H1 (cell line): ENCODE measurements at regions not wholly inside any gene's neighbourhood (a gene's known extent, or its start where the extent isn't known, plus 50 kb on each side); places are given as distances from the start of the nearest gene placed in this dataset.

Experiments used
- CTCF ChIA-PET: fragments of 300-600 bp; sonication (Branson Sonifier 250); formaldehyde crosslinking; loops from one replicate; lab custom pipeline; 2021; ENCODE audit not compliant: partially characterized antibody; lab: Charles Lee
- POLR2A ChIA-PET: fragments of 300-600 bp; sonication (Branson Sonifier 250); formaldehyde crosslinking; loops from one replicate; lab custom pipeline; 2021; ENCODE audit warnings: inconsistent platforms; ENCODE audit not compliant: partially characterized antibody; lab: Charles Lee
- DNase-seq, 2 experiments: peaks; one replicate each; pipeline versions ENCODE4 v3.0.0 to v3.0.0-alpha.2; 2010 to 2022; ENCODE audit warnings: low spot score in 2 of 2, low read depth in 1 of 2, mixed read lengths in 1 of 2
- FAIRE-seq: peaks from 2 replicates; lab custom pipeline; 2011; peaks lifted over from hg19 to GRCh38; lab: Jason Lieb, UNC
- H2AFZ ChIP-seq: 2 replicates; pipeline ENCODE4 v1.8.1; 2012; ENCODE audit warnings: low read length, inconsistent platforms
- H2AK5ac ChIP-seq: 2 replicates; pipeline ENCODE4 v1.6.1; 2013; ENCODE audit warnings: low read depth, low read length
- H2BK120ac ChIP-seq: replicated peaks from 2 replicates; pipeline ENCODE3; 2013; ENCODE audit warnings: low read depth, low read length, inconsistent platforms
- H2BK12ac ChIP-seq: 2 replicates; pipeline ENCODE4 v1.6.1; 2013; ENCODE audit warnings: low read depth, low read length
- H2BK15ac ChIP-seq: 2 replicates; pipeline ENCODE4 v1.6.1; 2013; ENCODE audit warnings: low read length
- H2BK20ac ChIP-seq: 2 replicates; pipeline ENCODE4 v1.6.1; 2013; ENCODE audit warnings: low read length
- H2BK5ac ChIP-seq: 2 replicates; pipeline ENCODE4 v1.6.1; 2013; ENCODE audit warnings: low read depth, low read length
- H3K14ac ChIP-seq: 2 replicates; pipeline ENCODE4 v1.6.1; 2013; ENCODE audit warnings: inconsistent platforms; ENCODE audit not compliant: insufficient read length
- H3K18ac ChIP-seq: 2 replicates; pipeline ENCODE4 v1.6.1; 2013; ENCODE audit warnings: low read length; ENCODE audit errors: extremely low read depth
- H3K23ac ChIP-seq: 2 replicates; pipeline ENCODE4 v1.6.1; 2013; ENCODE audit warnings: inconsistent platforms; ENCODE audit not compliant: insufficient read length
- H3K23me2 ChIP-seq: 2 replicates; pipeline ENCODE4 v1.6.1; 2013; ENCODE audit warnings: low read depth, low read length
- H3K27ac ChIP-seq: 2 replicates; pipeline ENCODE4 v1.6.1; 2011; ENCODE audit warnings: low read depth, low read length, inconsistent platforms
- H3K27me3 ChIP-seq, 4 experiments: replicated peaks in 1 of 4; 1 replicate in 1 of 4; 2 replicates in 3 of 4; pipeline versions ENCODE4 v1.6.1 to v1.8.1; 2011 to 2013; ENCODE audit warnings: low read length in 3 of 4, mild to moderate bottlenecking in 3 of 4, inconsistent platforms in 2 of 4, mixed read lengths in 2 of 4, moderate library complexity in 1 of 4; ENCODE audit not compliant: control insufficient read depth in 3 of 4, insufficient read depth in 3 of 4; ENCODE audit errors: extremely low read depth in 1 of 4
- H3K36me3 ChIP-seq, 4 experiments: 2 replicates each; pipeline versions ENCODE4 v1.6.1 to v1.8.1; 2011 to 2013; ENCODE audit warnings: mild to moderate bottlenecking in 4 of 4, low read length in 3 of 4, moderate library complexity in 2 of 4, control low read depth in 1 of 4, inconsistent platforms in 1 of 4; ENCODE audit not compliant: insufficient read depth in 4 of 4, control insufficient read depth in 2 of 4
- H3K4ac ChIP-seq: replicated peaks from 2 replicates; pipeline ENCODE3; 2013; ENCODE audit warnings: low read length, low read depth, mixed read lengths, inconsistent platforms; ENCODE audit not compliant: insufficient read length
- H3K4me1 ChIP-seq, 4 experiments: replicated peaks in 1 of 4; 1 replicate in 1 of 4; 2 replicates in 3 of 4; pipeline versions ENCODE4 v1.6.1 to v1.8.1; 2011 to 2013; ENCODE audit warnings: low read length in 3 of 4, inconsistent platforms in 2 of 4, mixed read lengths in 1 of 4; ENCODE audit not compliant: insufficient read depth in 4 of 4, control insufficient read depth in 3 of 4
- H3K4me2 ChIP-seq, 2 experiments: 2 replicates each; pipeline versions ENCODE4 v1.6.1 to v1.8.1; 2011 to 2013; ENCODE audit warnings: low read depth in 2 of 2, low read length in 2 of 2, control low read depth in 1 of 2, inconsistent platforms in 1 of 2, mild to moderate bottlenecking in 1 of 2; ENCODE audit not compliant: insufficient read depth in 1 of 2
- H3K4me3 ChIP-seq, 4 experiments: fragments of 200-600, 300-600 bp in 1 of 4; sonication (generic), shearing (Covaris generic), sonication (Bioruptor Twin) in 1 of 4; 2 replicates each; pipeline versions ENCODE4 v1.5.1 to v1.8.1; 2011 to 2016; ENCODE audit warnings: low read length in 4 of 4, low read depth in 3 of 4, control low read depth in 2 of 4, inconsistent platforms in 2 of 4, mild to moderate bottlenecking in 2 of 4, mixed read lengths in 1 of 4, moderate library complexity in 1 of 4; ENCODE audit not compliant: insufficient read depth in 2 of 4; ENCODE audit errors: extremely low read depth in 1 of 4
- H3K56ac ChIP-seq: replicated peaks from 2 replicates; pipeline ENCODE3; 2013; ENCODE audit warnings: low read depth, mild to moderate bottlenecking, mixed read lengths, low read length, inconsistent platforms; ENCODE audit not compliant: insufficient read length
- H3K79me1 ChIP-seq: 2 replicates; pipeline ENCODE4 v1.6.1; 2013; ENCODE audit warnings: low read depth, low read length, control low read depth
- H3K79me2 ChIP-seq, 2 experiments: 2 replicates each; pipeline versions ENCODE4 v1.6.1 to v1.8.1; 2012 to 2013; ENCODE audit warnings: low read length in 2 of 2, mild to moderate bottlenecking in 2 of 2, inconsistent platforms in 1 of 2; ENCODE audit not compliant: insufficient read depth in 2 of 2, control insufficient read depth in 1 of 2
- H3K9ac ChIP-seq, 4 experiments: replicated peaks in 1 of 4; 1 replicate in 1 of 4; 2 replicates in 3 of 4; pipeline versions ENCODE4 v1.6.1 to v1.8.1; 2011 to 2013; ENCODE audit warnings: low read depth in 3 of 4, low read length in 3 of 4, control low read depth in 2 of 4, mild to moderate bottlenecking in 2 of 4, moderate library complexity in 2 of 4, inconsistent platforms in 1 of 4; ENCODE audit errors: extremely low read depth in 1 of 4
- H3K9me3 ChIP-seq, 2 experiments: 2 replicates each; pipeline versions ENCODE4 v1.6.1 to v1.8.1; 2012 to 2013; ENCODE audit warnings: mild to moderate bottlenecking in 2 of 2, moderate library complexity in 2 of 2, control low read depth in 1 of 2, inconsistent platforms in 1 of 2, low read depth in 1 of 2, low read length in 1 of 2, mixed read lengths in 1 of 2; ENCODE audit not compliant: insufficient read depth in 2 of 2
- H4K20me1 ChIP-seq, 2 experiments: replicated peaks in 1 of 2; 2 replicates each; pipeline versions ENCODE3 to v1.8.1; 2011 to 2013; ENCODE audit warnings: inconsistent platforms in 2 of 2, low read length in 2 of 2, mild to moderate bottlenecking in 1 of 2; ENCODE audit not compliant: insufficient read depth in 2 of 2, control insufficient read depth in 1 of 2
- H4K5ac ChIP-seq: 2 replicates; pipeline ENCODE4 v1.6.1; 2013; ENCODE audit warnings: low read length, low read depth, mixed read lengths, inconsistent platforms; ENCODE audit not compliant: insufficient read length
- H4K8ac ChIP-seq: 2 replicates; pipeline ENCODE4 v1.8.0; 2013; ENCODE audit warnings: mild to moderate bottlenecking, moderate library complexity, low read length, inconsistent platforms; ENCODE audit not compliant: insufficient read depth; ENCODE audit errors: extremely low read depth
- H4K91ac ChIP-seq: replicated peaks from 2 replicates; pipeline ENCODE3; 2013; ENCODE audit warnings: low read length, mixed read lengths, inconsistent platforms; ENCODE audit not compliant: insufficient read length
- CBX8 ChIP-seq: fragments of 300-800, 300-1000 bp; sonication (generic); IDR thresholded peaks from 2 replicates; pipeline ENCODE4 v1.7.1; 2016; ENCODE audit warnings: low read depth, low read length, borderline replicate concordance
- CEBPB ChIP-seq: IDR thresholded peaks from 2 replicates; pipeline ENCODE4 v1.6.1; 2012; ENCODE audit warnings: low read depth, low read length
- KDM4A ChIP-seq: IDR thresholded peaks from one replicate; pipeline ENCODE4 v1.7.1; 2012; ENCODE audit warnings: low read depth, mild to moderate bottlenecking, moderate library complexity, low read length, inconsistent platforms; ENCODE audit not compliant: severe bottlenecking
- KDM5A ChIP-seq: fragments of 200-600 bp; IDR thresholded peaks from 2 replicates; pipeline ENCODE4 v1.7.1; 2012; ENCODE audit warnings: mild to moderate bottlenecking, low read length, inconsistent platforms, mixed read lengths
- NANOG ChIP-seq: IDR thresholded peaks from 2 replicates; pipeline ENCODE4 v1.6.1; 2011; ENCODE audit warnings: low read length, low read depth, mild to moderate bottlenecking, inconsistent platforms; ENCODE audit not compliant: insufficient read depth, poor library complexity, severe bottlenecking
- TAF7 ChIP-seq: optimal IDR thresholded peaks from 2 replicates; pipeline ENCODE3; 2011; ENCODE audit warnings: low read depth, mild to moderate bottlenecking, inconsistent platforms, low read length, moderate library complexity, borderline replicate concordance
- USF2 ChIP-seq: IDR thresholded peaks from 2 replicates; pipeline ENCODE4 v1.6.1; 2011; ENCODE audit warnings: low read length, improper control_type of control experiment
- WGBS, 2 experiments: shearing (Covaris generic) in 1 of 2; methylation state at CpG; one replicate each; pipeline versions ENCODE4 v1.1.6 to v1.1.7; 2013 to 2015; ENCODE audit warnings: low lambda C conversion rate in 2 of 2, mixed read lengths in 2 of 2, inconsistent platforms in 1 of 2, low coverage in 1 of 2, missing lambda C conversion rate in 1 of 2; ENCODE audit not compliant: insufficient replicate concordance in 2 of 2, insufficient coverage in 1 of 2, insufficient read length in 1 of 2; ENCODE audit errors: extremely low coverage in 1 of 2, missing lambda C conversion rate in 1 of 2; 5-methylcytosine and 5-hydroxymethylcytosine counted together

DNA sequence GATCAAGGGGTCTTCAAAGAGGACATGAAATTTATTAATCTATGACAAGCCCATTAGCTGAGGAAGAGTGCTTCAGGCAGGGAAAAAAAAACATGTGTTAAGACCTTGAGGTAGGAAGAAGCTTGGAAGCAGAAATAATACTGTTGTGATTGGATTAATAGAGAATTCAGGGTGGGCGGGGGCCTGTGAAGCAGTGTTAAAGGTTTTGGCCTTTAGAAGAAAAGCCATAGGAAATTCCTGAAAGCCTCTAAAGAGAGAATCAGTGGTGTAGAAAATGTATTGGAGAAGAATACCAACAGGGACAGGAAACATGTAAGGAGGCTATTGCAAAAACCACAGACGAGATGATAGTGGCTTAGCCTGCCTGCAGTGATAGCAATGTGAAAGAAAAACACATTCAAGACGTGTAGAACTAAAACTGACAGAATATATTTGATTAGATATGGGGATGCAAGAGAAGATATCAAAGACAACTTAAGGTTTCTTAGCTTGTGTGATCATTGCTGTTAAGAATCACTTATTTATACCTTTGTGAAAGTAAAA, 404.4 kb upstream of the ANO3 start:
- 79% methylated on average over 3 of the region's 3 CpGs; no CpG with 5 or more reads in 1 of the 2 experiments for WGBS, 2 experiments
- H3K4me3 ChIP-seq: no peak overlapping the region
- TF ChIP-seq CEBPB (no peak), USF2 (no peak), KDM5A (no peak), TAF7 (no peak), NANOG (no peak), KDM4A (no peak), CBX8 (no peak)

More for the DNA sequence above, 404.4 kb upstream of the ANO3 start:
- no peak overlapping the region for H3K9ac ChIP-seq
- no peaks in the 10 kb centered on the region for H3K4me1 ChIP-seq
- H3K79me1 ChIP-seq: no peaks in the 10 kb centered on the region
- H4K5ac ChIP-seq: no peak overlapping the region
- no peak overlapping the region for H3K56ac ChIP-seq
- no peak overlapping the region for H3K18ac ChIP-seq
- H2AFZ ChIP-seq: no peak overlapping the region; the same call in 1 of the 2 replicates
- H2BK20ac ChIP-seq: no peak overlapping the region
- H2BK12ac ChIP-seq: no peak overlapping the region
- peaks cover 9 to 11% of the 10 kb centered on the region in 2 experiments; a peak in 2 of 4 replicates for H3K9me3 ChIP-seq
- H3K27me3 ChIP-seq: no peaks in the 10 kb centered on the region
- no peaks in the 10 kb centered on the region for H3K23me2 ChIP-seq
- no peaks in the 10 kb centered on the region for H4K20me1 ChIP-seq
- H3K4ac ChIP-seq: no peak overlapping the region
- FAIRE-seq: no peak
- H3K27ac ChIP-seq: no peak overlapping the region
- no peak overlapping the region for H2BK120ac ChIP-seq
- no peak overlapping the region for H3K14ac ChIP-seq
- no peak overlapping the region for H4K91ac ChIP-seq
- H3K4me2 ChIP-seq: no peak overlapping the region
- no peak overlapping the region for H2BK15ac ChIP-seq
- ChIA-PET CTCF (no interaction called here), POLR2A (no interaction called here)
- H4K8ac ChIP-seq: no peak overlapping the region
- H2AK5ac ChIP-seq: no peak overlapping the region
- DNase-seq: no peak
- no peaks in the 10 kb centered on the region for H3K79me2 ChIP-seq
- H3K36me3 ChIP-seq: no peaks in the 10 kb centered on the region
- H2BK5ac ChIP-seq: no peak overlapping the region
- no peak overlapping the region for H3K23ac ChIP-seq
